ENCODE measurements at regions not wholly inside any gene's neighbourhood (a gene's known extent, or its start where the extent isn't known, plus 50 kb on each side); places are given as distances from the start of the nearest gene placed in this dataset.
"Not testable (repeated sequence)": the region's sequence is repeated elsewhere in the genome, so short reads cannot be mapped to it uniquely, and the experiment has no call there.

DNA sequence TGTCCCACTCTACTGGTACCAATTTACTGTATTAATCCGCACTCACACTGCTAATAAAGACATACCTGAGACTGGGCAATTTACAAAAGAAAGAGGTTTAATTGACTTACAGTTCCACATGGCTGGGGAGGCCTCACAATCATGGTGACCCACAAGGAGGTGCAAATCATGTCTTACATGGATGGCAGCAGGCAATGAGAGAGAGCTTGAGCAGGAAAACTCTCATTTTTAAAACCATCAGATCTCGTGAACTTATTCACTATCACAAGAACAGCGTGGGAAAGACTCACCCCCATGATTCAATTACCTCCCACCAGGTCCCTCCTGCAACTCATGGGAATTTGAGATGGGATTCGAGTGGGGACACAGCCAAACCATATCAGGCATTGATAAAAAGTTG is 298.5 kb downstream of the DUSP6 start:
- DNase-seq: not testable (repeated sequence)

DNA sequence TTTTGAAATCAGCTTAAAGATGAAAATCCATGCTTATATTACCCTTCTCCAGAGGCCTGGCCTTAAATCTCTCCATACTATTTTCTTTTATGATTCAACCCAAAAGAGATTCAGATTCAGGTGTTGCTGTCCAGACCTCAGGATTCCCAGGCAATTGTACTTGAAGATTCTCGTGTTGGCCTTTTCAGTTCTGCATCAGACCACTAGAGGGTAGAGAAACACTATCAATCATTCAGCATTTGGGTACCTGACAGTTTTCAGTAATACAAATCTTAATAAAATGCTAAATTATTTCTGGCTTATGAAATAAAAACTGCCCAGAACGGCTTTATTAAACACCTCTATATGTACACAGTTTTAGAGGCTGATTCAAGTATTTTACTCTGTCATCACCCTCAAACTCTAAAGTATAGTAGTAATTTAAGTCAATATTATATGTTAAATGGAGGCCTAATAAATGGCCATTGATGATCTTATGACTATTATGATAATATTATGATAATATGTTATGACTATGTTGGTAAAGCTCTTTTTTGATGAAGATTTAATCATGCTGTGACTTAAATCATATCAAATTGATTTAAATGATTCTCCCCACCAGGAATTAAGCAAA is 301.1 kb downstream of the DUSP6 start:
- DNase-seq: peak; percentile 39

- DNase-seq: no peak
Measured at GRCh38 chr12:89047856-89048418, 304.4 kb downstream of the DUSP6 start.

- DNase-seq: no peak
Measured at GRCh38 chr12:89041078-89041477, 311.2 kb downstream of the DUSP6 start.

GRCh38 chr12:89040146-89040964 is 311.9 kb downstream of the DUSP6 start:
- peak; percentile 44 for DNase-seq

- no peak for DNase-seq
Measured at GRCh38 chr12:89038831-89039512, 313.3 kb downstream of the DUSP6 start.

DNA sequence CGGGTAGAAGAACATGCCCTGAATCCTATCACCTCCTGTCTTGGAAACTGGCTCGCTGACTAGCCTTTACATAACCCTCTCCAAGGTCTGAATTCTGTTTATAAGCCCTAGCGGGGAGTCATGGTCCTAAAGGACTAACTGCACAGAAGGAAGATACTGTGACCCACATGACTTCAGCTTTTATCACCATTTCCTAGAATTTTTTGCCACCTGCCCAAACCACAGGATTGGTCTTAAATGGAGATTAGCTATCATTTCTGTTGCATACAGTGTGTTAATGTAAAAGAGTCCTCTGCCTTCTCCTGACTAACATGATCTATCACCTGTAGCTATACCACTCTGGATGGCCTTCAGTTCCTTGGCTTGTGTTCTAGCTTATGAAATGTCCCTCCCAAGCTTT is 319.2 kb downstream of the DUSP6 start:
- DNase-seq: no peak

DNA sequence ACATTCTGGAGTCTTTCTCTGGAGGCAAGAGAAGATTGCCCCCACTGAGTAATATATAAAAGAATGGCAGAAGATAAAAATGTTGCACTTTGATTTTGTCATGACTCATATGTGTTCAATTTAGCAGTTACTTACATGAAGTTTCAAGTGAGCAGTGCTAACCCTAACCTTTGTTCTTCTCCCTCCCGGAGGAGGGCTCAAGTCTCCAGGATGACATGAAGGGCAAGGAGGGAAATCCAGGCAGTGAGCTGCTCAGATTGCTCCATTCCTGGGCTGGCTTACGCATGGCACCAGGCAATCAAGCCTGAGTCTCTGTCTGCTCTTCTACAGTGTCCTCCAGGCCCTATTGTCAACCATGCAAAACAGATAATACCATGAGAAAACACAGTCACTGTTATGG is 322.3 kb downstream of the DUSP6 start:
- no peak for DNase-seq

- no peak for DNase-seq
Measured at GRCh38 chr12:89024580-89024979, 327.7 kb downstream of the DUSP6 start.

- DNase-seq: no peak
Measured at GRCh38 chr12:89023936-89024335, 328.4 kb downstream of the DUSP6 start.

GRCh38 chr12:89020689-89021088 is 331.6 kb downstream of the DUSP6 start:
- DNase-seq: no peak

GRCh38 chr12:89020121-89020480 is 332.2 kb downstream of the DUSP6 start:
- no peak for DNase-seq

GRCh38 chr12:89019439-89020120 is 332.7 kb downstream of the DUSP6 start:
- DNase-seq: peak; percentile 63

- DNase-seq: peak; percentile 74
Measured at GRCh38 chr12:89016970-89017778, 335.1 kb downstream of the DUSP6 start.

DNA sequence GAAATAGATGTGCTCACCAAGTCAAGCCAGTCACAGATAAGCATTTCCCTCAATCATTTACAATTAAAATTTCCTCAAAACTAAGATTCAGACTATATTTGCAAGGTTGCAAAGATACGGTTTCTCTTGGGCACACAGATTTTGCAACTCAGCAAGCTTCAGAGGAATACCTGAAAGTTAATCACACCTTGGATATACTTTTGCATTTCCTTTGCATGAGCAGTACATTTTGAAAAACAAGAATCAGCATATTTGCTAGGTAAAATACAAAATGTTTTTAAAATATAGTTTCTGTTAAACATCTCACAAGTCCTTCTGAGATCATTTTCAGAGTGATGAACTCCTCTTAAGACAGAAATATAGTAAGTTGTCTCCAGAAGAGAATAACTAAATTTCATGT is 336.9 kb downstream of the DUSP6 start:
- no peak for DNase-seq

DNA sequence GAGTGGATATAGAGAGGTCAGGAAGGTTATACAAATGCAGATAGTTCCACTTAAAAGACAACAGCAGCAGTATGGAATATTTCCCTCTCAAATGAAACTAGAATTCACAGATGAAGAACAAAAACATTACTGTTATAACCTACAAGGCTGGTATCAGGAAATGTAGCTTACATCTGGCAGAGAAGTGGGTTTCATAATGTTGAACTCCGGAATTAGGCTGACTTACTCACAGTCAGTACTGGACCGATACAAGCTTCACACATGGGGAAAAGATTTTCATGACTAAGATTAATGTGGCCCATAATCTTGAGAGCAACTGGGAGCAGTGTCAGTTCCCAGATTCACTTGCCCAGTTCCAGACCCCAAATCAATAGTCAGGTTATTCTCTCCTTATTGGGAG is 353.9 kb downstream of the DUSP6 start:
- DNase-seq: no peak

- no peak for DNase-seq
Measured at GRCh38 chr12:88996200-88996788, 356.0 kb downstream of the DUSP6 start.

GRCh38 chr12:88994971-88995370 is 357.3 kb downstream of the DUSP6 start:
- DNase-seq: no peak

- DNase-seq: no peak
Measured at GRCh38 chr12:88994537-88994936, 357.8 kb downstream of the DUSP6 start.

DNA sequence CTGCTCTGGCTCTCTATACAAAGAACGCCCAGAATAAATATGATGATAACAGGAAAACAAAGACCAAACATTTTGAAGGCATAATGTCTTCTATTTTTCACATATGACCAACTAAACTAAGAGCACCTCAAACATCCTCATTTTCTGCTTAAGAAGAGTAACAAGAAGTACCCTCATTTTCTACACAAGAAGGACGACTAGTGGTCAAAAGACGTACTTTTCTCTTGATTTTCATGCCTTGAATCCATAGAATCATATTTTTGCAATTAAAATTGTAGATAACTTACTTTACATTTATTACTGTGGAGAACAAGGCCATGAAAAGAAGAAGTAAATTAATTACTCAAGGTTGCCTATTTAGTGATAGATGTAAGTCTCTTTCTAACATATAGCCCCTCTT is 358.6 kb downstream of the DUSP6 start:
- peak; percentile 29 for DNase-seq

GRCh38 chr12:88986056-88986455 is 366.2 kb downstream of the DUSP6 start:
- DNase-seq: no peak

DNA sequence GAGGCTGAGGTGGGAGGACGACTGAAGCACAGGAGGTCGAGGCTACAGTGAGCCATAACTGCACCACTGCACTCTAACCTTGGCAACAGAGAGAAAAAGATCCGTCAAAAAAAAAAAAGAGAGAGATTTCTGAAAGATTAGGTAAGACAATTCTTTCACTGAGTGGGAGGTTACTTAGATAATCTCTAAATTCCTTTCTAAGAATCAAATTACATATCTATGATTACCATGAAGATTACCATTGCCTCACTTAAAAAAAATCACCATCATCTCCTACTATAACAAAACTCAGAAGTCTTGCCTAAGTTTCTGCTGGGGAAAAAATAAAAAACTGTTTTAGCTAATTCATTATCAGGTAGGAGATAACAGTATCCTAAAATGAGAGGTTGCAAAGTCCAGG is 366.7 kb downstream of the DUSP6 start:
- no peak for DNase-seq

Data from NCI-H2171 treated with DMSO at 0.1 percent for 48 hours (cell line).